GM20000 (cell line): ENCODE measurements at regions not wholly inside any gene's neighbourhood (a gene's known extent, or its start where the extent isn't known, plus 50 kb on each side); places are given as distances from the start of the nearest gene placed in this dataset.

Source experiments
- DNase-seq: peaks from one replicate; pipeline ENCODE4 v3.0.0; 2012; ENCODE audit warnings: low spot score
- TF ChIP-seq, protein P1 (sequence below): IDR thresholded peaks from 2 replicates; pipeline ENCODE4 v1.5.1; 2012; ENCODE audit warnings: mild to moderate bottlenecking, control low read depth; ENCODE audit errors: extremely low read depth, missing control alignments

DNA sequence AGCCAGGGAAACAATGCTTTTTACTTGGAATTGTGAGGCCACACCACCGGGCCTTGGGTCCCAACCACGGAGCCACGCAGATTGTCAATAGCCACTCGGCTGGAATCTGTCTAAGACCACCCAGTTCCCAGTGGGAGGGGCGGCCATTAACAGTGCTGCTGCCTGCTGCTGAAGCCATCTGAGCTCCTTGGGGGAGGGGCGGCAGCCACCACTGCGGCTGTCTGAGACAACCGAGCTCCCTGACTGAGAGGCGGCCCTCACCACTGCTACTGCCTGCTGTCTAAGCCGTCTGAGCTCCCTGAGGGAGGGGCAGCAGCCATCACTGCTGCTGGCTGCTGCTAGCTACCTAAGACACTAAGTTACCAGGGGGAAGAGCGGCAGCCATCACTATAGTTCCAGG, 64.3 kb downstream of the DMRTA2 start:
- TF ChIP-seq, protein P1, sequence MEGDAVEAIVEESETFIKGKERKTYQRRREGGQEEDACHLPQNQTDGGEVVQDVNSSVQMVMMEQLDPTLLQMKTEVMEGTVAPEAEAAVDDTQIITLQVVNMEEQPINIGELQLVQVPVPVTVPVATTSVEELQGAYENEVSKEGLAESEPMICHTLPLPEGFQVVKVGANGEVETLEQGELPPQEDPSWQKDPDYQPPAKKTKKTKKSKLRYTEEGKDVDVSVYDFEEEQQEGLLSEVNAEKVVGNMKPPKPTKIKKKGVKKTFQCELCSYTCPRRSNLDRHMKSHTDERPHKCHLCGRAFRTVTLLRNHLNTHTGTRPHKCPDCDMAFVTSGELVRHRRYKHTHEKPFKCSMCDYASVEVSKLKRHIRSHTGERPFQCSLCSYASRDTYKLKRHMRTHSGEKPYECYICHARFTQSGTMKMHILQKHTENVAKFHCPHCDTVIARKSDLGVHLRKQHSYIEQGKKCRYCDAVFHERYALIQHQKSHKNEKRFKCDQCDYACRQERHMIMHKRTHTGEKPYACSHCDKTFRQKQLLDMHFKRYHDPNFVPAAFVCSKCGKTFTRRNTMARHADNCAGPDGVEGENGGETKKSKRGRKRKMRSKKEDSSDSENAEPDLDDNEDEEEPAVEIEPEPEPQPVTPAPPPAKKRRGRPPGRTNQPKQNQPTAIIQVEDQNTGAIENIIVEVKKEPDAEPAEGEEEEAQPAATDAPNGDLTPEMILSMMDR: no peak
- no peak for DNase-seq

DNA sequence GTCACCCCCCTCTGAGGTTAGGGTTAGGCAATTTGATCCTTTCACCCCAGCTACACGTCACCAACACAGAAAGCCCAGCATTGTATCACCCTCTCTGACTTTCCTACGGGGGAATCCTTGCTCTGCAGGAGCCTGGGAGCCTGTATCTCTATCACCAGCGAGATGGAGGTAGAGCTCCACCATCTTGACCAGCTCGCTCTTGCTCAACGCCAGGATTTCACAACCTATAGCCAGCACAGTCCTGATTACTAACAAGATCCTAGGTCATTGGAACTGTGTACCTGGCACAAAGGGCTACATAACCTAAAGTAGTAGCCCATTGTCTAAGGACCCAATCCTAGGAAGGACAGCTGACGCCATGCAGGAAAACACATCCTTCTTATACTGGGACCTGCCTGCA, 66.1 kb downstream of the DMRTA2 start:
- no peak for DNase-seq
- TF ChIP-seq, protein P1: no peak

DNA sequence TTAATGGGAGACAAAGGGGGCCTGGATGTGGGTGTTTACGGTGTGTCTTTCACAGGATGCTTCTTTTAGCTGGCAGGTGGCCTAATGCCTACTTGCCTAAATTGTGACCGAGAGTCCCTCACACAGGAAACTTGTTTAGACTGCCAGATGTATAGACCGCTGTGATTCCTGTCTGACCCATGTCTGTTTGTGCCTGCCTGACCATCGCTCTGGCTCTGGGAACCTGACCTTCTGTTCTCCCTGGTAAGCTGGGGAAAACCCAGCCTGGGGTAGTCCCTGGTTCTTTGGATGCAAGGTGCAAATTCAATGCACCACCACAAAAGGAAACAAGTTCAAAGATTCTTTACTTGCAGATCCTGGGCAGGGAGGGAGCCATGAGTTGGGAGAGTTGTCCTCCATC, 68.4 kb downstream of the DMRTA2 start:
- DNase-seq: no peak
- TF ChIP-seq, protein P1: no peak

DNA sequence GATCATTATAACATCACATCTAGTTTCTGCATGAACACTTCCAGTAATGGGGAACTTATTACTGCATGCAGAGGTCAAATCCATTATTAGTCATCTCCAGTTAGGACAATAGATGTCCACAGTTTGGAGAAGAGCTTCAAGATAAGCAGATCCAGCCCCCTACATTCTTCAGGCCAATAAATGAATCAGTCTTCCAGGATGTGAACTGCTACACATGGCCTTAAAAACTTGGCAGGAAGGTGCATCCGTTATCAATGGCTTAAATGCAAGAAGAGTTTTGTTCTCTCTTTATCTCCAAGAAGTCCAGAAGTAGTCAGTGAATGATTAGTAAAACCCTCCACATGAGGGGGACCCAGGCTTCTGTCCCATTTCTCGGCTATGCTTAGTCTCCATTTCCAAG, 70.8 kb downstream of the DMRTA2 start:
- TF ChIP-seq, protein P1: no peak
- DNase-seq: no peak

DNA sequence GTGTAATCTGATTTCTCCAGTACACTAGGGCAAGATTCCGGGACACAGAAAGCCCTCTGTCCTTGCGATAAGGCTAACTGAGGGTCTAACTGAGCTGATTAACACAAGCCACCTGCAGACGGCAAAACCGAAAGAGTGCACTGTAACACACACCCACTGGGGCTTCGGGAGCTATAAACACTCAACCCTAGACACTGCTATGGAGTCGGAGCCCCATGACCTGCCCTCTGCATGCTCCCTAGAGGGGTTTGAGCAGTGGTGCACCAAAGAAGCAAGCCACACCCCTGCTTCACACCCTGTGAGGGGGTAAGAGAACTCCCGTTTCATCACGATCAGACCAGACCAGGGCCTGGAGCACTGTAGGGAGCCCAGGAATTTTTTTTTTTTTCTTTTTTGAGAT, 72.4 kb downstream of the DMRTA2 start:
- no peak for DNase-seq
- TF ChIP-seq, protein P1: no peak

DNA sequence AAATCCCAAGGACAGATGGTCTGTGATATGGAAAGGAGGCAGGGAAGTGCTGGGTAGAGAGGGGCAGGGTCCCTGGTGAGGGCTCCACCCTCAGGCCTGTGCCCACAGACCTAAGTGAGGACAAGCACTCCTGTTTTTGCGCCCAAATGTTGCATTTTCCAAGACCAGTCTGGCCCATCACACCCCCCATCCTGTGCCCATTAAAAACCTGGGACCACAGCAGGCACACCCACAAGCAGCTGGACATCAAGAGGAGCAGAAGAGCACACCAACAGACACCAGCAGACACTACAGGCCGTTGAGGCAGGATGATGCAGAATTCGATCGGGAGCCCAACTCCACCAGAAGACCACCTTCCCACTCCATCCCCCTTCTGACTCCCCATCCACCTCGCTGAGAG, 72.8 kb downstream of the DMRTA2 start:
- TF ChIP-seq, protein P1: no peak
- DNase-seq: no peak

DNA sequence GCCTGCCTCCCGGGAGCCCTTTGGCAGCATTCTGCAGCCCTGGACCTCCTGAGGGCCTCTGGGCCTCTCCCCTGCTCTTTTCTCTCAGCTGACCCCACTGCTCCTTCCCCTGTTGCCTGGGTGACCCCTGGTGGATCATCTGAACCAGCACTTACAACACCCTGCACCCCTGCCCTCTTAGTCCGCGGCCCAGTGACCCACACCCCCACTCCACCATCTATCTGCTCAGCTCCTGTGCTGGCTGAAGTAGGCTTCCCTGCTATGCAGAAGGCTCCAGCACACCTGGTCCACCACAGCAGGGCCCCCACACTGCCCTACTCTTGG, 74.0 kb downstream of the DMRTA2 start:
- TF ChIP-seq, protein P1: no peak
- DNase-seq: no peak
